Hepatocyte (in vitro differentiated cells): ENCODE measurements at regions not wholly inside any gene's neighbourhood (a gene's known extent, or its start where the extent isn't known, plus 50 kb on each side); places are given as distances from the start of the nearest gene placed in this dataset.

Source experiments
- CTCF ChIP-seq: fragments of 200-600 bp; sonication (generic); IDR thresholded peaks from 2 replicates; pipeline ENCODE4 v1.5.1; 2016; ENCODE audit warnings: antibody characterized with exemption, mild to moderate bottlenecking; ENCODE audit not compliant: poor library complexity
- EZH2 ChIP-seq: fragments of 200-600 bp; sonication (generic); IDR thresholded peaks from 2 replicates; pipeline ENCODE4 v1.6.1; 2016; ENCODE audit warnings: antibody characterized with exemption, mild to moderate bottlenecking, borderline replicate concordance
- EZH2phosphoT487 ChIP-seq: fragments of 200-600 bp; sonication (generic); IDR thresholded peaks from one replicate; pipeline ENCODE4 v1.6.1; 2018; ENCODE audit warnings: antibody characterized with exemption, mild to moderate bottlenecking, low read depth, moderate library complexity; ENCODE audit not compliant: unreplicated experiment, severe bottlenecking

GRCh38 chr12:45582986-45583659 is 146.4 kb upstream of the ARID2 start:
- TF ChIP-seq EZH2 (no peak), CTCF (no peak), EZH2phosphoT487 (no peak)
